NCI-H2171 treated with DMSO at 0.1 percent for 48 hours (cell line): ENCODE measurements at regions not wholly inside any gene's neighbourhood (a gene's known extent, or its start where the extent isn't known, plus 50 kb on each side); places are given as distances from the start of the nearest gene placed in this dataset.

Source experiments
- DNase-seq: peaks from one replicate; lab custom pipeline; 2025; lab: John Stamatoyannopoulos, UW

DNA sequence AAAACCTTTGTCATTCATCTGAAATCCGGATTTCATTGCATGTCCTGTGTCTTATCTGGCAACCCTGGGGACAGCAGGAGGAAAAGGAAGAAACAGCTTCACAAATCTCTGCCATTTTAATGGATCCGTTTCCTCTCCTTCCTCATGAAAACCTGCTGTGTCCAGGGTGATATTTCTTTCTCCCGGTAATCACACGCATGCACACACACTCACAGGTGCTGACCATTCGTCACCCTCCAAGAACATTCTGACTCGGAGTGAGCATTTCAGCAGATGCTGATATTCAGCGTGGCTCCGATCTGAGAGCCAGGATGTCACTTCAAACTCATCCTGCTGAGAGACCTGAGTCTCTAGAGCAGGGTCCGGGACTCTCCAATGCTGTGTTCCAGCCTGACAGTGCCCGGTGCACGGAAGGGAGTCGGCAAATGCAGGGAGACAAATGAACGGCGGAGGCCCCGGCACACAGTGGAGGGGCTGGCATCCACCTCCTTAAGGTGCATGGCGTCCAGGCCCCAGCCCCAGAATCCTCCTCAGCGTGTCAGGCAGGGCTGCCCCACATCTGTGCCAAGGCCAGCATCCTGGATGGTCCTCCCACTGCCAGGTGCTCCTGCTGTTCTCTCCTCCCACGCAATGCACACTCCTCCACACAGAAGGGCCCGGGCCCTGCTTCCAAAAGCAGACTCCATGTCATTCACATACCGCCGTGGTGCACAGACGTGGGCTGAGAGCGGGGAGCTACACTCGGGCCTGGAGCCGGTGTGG, 70.7 kb downstream of the RBFOX3 start:
- DNase-seq, result no peak

DNA sequence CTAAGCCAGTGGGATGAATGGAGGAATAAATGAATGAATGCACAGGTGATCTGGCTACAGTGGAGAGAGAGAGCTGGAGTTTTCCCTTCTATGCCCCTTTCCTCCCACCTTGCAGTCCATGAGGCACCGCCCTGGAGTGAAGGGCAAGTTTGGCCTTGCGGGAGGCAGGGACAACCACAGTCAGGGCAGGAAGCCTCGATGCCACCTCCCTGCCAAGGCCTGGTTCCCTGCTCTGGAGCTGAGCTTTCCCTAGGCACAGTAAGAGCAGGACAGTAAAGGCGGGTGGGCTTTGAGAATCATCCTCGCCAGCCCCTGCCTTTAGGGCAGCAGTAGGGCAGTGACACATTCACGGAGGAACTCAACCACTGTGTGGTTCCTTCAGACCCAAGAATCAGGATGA, 72.6 kb downstream of the RBFOX3 start:
- no peak for DNase-seq

DNA sequence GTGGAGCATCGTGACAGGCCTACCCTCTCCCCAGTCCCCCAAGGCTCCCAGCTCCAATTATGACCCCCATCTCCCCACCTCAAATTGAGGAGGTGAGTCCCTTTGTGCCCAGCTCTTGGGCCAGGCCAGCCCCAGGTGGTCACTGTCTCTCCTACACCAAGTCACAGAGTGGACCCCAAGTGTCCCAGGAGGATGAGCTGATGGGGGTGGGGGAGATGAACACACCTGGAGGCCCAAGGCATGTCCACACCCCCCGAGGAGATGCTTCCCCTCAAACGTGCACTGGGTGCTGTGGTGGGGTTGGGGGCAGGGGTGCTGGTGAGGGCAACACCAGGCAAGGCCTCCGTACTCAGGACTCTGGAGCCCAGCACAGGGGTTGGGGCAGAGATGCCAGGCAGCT, 73.2 kb downstream of the RBFOX3 start:
- DNase-seq, result no peak

DNA sequence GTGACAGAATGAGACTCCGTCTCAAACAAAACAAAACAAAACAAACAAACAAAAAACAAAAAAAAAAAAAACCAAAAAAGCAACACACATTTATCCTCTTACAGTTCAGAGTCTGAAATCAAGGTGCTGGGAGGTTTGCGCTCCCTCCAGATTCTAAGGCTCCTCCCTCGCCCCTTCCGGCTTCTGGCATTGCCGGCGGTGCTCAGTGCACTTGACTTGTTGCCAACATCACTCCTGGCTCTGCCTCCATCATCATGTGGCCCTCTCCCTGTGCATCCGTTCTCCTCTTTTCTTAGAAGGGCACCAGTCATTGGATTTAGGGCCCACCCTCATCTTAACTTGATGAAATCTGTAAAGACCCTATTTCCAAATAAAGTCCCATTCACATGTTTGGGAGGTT, 73.8 kb downstream of the RBFOX3 start:
- no peak for DNase-seq

DNA sequence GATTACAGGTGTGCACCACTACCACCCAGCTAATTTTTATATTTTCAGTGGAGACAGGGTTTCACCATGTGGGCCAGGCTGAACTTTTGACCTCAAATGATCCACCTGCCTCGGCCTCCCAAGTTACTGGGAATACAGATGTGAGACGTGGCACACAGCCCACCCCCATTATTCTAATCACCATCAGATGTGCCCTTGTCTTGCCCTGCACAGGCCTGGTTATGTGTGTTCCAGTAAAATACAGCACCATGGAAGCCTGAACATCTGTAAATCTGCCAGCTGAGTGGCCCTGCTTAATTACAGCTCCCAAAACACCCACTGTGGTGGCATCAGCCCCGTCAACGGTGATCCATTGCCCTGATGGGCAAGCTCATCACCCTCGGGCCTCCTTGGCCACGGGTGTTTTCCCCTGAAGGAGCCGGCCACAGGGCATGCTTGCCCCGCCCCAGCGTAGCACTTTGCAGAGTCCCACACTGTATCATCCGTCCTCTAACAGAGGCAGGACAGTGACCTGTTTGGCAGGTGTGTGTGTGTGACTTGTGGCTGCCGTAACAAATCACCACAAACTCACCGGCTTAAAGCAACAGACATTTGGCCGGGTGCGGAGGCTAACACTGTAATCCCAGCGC, 74.5 kb downstream of the RBFOX3 start:
- no peak for DNase-seq

DNA sequence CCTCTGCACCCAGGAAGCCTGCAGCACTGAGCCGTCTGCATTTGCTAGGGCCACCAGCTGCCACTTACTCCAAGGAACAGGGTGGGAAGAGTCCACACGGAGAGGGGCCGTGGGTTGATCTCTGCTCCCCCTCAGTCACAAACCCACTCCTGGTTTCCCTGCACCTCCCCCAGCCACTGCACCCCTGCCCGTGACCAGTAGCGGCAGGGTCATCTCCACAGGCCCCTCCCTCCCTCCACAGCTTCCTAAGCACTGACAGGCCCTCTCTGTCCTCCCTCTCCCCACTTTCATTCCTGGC, 75.2 kb downstream of the RBFOX3 start:
- no peak for DNase-seq

DNA sequence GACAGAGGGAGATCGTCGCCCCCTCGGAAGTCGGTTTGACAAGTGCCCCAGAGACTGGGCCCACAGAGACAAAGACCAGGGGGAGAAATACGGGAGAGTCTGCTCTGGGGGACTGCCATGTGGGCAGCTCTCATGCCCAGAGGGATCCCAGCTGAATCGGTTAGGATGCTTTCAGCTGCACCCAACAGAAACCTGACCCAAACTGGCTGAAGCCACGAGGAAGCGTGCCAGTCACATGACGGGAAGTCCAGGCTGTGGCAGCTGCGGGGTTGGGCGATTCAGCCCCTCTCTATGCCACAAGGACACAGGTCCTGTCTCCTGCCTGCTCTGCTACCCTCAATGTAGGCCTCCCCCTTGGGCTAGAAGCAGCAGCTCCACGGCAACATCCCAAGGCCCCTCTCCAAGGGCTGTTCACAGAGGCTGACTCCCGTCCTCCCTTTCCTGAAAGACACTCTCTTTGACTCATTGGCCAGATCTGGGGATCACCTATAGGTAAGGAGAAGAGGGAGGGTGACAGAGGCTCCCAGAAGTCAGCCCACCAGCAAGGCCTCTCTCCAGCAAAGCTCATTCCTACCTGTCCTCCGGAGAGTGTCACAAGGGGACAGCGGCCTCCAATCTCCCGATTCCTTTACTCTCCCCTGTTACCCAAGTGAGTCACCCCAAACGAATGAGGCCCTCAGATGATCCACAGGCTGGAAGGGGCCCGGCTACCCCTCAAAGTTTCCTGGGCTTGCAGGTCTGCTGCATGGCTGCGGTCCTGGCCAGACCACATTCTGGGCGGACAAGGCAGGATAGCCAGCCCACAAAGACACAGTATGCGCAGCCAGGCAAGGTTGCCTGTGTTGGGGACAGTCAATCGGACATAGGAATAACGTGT, 75.8 kb downstream of the RBFOX3 start:
- no peak for DNase-seq

DNA sequence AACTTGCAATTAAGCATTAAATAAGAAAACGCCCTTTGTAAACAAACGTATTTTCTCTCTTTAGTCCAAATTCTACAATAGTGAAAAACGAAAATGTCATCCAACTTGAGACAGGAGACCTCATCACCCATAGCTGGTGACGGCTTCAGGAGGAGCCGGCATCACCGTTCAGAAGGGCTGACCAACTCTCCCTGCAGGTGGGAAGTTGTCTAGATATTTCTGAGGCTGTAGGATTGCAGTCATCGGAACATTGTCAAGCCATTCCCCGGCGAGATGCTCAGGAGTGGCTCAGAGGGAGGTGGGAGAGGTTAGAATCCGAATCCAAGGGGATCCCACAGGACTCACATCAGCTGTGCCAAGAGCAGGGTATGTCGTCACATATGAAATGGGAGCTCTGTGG, 76.7 kb downstream of the RBFOX3 start:
- DNase-seq, result no peak

DNA sequence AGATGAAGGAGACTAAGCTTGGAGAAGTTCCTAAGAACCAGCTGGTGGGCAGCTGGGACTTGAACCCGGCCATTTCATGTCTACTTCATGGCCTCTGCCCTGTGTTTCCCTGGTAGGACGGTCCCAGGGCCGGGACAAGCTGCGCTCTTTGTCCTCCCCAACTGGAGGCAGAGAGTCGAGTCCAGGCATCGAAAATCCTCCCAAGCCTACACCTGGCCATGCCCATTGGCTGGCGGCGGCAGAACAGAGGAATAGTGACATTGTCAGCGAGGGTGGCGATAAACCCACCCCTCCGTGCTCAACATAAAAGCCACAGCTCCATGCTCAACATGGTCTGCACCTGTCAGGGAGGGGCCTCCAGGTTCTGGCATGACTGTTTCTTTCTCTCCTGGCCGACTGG, 77.7 kb downstream of the RBFOX3 start:
- no peak for DNase-seq

DNA sequence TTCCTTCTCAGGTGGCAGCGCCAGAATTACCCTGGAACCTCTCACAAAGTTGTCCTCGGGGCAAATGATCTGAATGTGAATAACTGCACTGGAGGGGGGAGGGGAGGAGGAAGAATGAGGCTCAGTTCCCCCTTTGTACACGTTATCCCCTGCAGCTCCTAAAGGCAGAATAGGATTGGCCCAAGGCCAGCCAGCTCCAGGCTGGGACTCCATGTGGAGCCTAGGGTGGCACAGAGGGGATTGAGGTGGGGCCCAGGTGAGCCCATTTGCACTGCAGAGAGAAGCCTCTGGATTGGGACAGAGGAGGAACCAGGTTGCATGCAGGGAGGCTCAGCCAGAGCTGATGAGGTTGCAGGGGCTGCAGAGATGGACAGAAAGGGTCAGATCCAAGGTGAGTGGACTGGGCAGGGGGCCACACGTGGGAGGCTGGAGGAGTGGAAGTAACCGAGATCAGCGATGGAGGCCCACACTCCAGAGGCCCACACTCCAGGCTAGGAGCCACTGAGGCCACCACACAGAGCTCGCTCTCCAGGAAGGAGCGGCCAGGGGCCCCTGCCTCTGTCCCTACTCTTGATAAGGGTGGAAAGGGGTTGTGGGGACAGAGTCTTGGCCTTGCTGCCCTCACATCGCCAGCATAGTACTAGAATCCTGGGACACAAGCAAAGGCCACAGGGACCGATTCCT, 78.6 kb downstream of the RBFOX3 start:
- DNase-seq, result no peak

DNA sequence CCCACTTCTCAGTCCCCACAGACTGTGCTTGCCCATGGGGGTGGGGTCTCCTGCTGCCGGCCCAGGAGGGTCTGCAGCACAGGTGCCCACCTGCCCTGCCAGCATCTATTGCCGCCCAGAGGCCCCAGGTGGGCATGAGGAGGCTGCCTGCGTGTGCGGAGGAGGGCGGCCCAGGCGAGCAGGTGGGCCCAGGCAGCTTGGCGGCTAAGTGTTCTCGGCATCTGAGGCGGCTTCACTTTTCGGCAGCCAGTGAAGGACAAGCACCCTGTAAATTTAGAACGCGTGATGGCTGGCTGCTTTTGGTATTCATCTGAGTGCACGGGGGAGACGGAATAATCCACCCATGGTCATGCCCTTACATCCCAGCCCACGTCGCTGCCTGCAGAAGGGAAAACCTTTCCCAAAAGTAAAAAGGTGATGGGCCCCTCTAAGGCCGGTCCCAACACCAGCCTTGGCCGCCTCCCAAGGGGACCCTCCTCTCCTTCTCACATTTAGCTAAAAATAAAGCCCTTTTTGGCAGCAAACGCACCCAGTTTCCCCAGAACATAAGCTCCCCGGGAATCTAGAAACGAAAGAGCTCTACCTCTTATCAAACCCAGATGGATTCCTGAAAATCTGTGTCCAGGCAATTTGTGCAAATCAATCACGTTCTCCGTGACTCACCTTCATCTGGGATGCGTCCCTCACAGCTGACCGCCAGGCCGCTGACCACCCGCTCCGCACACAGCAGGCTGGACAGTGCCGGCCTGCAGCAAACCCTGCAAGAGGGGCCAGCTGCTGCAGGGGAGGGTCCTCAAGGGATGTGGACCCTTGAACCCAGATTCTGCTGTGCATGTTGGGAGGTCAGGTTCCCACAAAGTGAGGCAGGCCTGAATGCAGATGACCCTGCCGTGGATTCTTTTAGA, 79.4 kb downstream of the RBFOX3 start:
- no peak for DNase-seq

DNA sequence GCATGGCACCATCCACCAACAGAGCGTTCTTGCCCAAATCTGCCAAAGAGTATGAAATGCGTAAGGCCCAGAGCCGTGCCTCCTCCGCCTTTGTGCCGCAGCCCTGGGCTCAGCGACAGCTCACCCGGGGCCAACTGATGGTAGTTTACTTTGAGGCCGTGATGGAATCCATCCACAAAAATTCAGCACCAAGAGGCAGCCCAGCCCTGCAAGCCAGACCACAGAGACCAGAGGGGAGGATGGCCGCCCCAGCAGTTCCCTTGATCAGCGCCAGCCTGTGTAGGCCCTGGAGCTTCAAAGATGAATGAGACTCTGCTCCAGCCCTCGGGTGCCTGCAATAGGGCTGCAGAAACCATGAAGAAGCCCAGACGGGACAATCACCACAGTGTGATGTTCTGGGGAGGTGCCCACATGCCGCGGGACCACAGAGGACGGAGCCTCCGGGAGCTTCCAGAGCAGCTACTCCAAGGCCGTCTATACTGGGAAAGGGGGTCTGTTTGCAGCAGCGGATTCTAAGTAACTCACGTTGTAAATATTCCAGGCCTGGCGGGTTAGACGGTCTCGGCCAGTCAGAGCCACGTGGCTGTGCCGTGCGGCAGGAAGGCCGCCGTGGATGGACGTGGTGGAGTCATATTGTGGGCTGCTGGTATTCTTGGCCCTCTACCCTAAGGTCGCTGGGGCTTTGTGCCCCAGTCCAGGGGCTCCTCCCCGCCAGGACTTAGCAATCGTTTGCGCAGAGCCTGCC, 80.3 kb downstream of the RBFOX3 start:
- DNase-seq, result no peak

DNA sequence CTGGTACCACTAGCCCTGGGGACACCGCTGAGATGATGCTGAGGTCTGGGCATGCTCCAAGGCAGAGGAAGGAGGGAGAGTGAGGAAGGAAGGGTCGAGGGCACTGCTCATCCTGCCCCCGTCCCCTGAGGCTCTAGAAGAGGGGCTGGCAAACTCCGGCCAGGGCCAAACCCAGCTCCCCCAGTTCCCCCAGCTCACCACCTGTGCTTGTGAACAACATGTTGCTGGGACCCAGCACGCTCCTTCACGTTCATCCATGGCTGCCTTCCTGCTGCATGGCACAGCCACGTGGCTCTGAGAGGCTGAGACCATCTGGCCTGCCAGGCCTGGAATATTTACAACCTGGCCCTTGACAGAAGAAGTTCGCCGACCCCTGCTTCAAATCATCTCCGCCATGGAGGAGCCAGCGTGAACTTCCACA, 81.2 kb downstream of the RBFOX3 start:
- DNase-seq, result no peak

DNA sequence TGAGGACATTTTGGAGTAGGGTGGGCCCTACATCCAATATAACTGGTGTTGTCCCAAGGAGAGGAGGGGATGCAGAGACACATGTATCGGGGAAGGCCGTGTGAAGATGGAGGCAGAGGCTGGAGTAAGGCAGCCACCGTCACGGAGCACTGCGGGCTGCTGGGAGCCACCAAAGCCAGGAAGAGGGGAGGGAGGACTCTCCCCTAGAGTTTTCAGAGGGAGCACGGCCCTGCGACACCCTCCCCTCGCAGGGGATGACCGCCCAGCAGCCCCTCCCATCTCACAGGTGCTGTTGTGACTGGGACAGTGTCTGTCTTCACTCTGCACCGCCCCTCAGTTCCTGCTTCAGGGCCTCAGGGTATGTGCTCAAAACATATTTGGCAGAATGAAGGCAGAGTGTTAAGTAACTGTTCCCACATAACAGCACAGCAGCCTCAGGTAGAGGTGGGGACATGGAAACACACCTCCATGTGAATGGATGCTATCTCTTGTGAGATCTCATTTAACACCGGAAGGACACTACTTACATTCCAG, 82.2 kb downstream of the RBFOX3 start:
- no peak for DNase-seq

DNA sequence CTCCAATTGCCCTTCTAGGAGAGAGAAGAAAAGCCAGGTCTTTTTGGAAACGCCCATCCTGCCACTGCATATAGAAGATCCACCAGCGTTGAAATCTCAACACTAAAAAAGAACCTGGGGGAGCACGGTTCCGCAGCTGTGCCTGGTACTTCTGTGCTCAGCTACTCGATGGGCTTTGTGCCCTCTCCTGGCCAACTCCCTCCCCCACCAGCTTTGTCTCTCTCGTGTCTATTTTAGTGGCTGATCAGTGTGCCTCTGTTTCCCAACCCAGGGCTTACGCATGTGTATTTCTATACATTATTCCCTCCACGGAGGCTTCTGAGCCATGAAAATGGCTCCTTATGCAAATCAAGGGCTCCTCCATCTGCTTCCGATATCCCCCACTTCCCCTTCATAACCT, 83.5 kb downstream of the RBFOX3 start:
- no peak for DNase-seq

DNA sequence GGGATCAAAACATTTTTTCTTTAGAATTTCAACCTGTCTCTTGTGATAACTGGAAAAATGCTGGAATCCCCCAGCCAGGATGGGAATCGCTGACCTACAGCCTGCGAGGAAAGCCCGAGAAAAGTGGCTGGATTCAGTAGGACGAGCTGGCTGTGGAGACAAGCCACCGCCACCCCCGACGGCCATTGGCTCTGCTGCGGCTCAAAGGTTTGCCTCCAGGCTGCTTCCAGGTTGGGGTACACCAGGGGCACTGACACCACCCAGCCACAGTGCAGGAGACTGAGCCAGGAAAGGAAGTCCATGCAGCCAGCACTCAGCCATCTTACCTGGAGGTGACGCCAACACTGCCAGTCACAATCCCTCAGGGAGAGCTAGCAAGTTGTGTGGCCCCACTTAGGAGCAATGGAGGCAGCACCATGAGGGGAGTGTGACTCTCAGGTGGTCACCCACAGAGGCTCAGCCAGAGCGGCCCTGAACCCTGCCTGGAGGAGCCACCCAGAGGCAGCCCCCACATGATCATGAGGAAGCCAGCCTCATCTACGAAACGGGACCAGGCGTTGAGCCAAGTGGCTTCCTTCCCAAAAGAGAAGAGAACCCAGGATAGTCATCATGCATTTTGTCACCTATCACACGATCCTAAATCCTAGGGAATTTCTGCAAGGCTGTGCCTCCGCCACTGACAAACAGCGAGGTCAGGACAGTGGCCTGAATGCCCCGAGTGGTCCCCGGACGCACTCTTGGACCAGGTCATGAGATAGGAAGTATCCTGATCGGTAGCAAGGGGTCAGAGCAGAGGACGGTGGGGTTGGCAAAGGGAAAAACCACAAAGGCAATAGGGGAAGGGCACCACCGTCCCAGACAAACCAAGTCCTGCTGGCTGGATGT, 84.8 kb downstream of the RBFOX3 start:
- DNase-seq, result no peak

DNA sequence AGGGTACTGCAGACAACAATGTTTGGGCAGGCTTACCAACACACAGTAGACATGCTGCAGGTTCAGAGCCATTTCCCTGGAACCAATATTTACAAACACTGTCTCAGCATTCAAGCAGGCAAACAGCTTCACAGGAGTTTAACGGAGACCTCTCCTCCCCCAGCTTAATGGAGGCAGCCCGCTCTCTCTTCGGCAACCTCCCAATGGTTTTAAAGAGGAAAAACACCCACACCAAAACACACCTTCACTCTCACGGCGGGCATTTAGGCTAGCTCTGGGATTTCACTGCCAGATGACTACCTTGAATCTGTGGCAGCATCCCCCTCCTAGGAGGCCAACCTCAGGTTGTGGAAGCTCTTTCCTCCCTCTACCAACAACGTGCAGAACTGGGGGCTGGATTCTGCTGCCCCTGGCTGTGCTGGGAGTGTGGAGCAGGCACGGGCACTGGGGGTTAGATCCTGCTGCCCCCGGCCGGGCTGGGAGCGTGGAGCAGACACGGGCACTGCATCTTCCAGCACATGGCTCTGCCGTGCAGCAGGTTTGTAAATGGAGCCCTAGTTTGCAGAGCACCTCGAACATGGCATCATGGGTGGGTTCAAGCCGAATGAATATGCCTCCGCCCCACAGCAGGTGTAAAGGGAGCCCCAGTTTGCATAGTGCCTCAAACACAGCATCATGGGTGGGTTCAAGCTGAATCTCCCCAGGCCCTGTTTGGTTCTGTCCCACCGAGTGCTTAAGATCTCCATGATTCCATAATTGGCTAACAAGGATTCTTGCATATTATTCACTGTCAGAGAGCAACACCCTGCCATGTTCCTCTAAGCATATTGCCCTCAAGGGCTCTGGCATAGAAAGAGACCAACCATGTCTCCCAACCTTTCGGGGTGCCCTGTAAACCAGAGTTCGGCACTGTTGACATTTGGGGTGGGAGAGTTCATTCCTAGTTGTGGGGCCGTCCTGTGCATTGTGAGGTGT, 86.4 kb downstream of the RBFOX3 start:
- no peak for DNase-seq

DNA sequence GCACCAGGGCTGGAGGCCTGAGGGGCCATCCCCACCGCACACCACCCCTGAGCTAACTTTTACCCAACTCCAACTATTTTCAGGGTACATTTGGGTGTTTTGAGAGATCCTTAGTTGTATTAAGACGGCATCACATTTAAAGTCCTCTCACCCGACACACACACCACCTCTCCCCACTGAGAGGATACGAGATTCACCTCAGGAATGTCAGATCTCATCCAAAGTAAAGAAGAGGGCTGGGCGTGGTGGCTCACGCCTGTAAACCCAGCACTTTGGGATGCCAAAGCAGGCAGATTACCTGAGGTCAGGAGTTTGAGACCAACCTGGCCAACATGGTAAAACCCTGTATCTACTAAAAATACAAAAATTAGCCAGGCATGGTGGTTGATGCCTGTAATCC, 88.4 kb downstream of the RBFOX3 start:
- DNase-seq, result no peak
